GM21360 (cell line): ENCODE measurements at regions not wholly inside any gene's neighbourhood (a gene's known extent, or its start where the extent isn't known, plus 50 kb on each side); places are given as distances from the start of the nearest gene placed in this dataset.
"Not testable (repeated sequence)": the region's sequence is repeated elsewhere in the genome, so short reads cannot be mapped to it uniquely, and the experiment has no call there.

Source experiments
- ATAC-seq: cut with Tn5 transposase; IDR thresholded peaks from one replicate; pipeline ENCODE4 v1.9.1; 2021; ENCODE audit warnings: mild to moderate bottlenecking, moderate library complexity; ENCODE audit not compliant: unreplicated experiment

GRCh38 chr9:109972026-109972882, 192.3 kb downstream of the PALM2AKAP2 start:
- ATAC-seq: peak; percentile 35

- ATAC-seq: no peak
Measured at GRCh38 chr9:109973336-109973735, 193.3 kb downstream of the PALM2AKAP2 start.

- ATAC-seq: peak; percentile 67
Measured at GRCh38 chr9:109974143-109974917, 194.3 kb downstream of the PALM2AKAP2 start.

DNA sequence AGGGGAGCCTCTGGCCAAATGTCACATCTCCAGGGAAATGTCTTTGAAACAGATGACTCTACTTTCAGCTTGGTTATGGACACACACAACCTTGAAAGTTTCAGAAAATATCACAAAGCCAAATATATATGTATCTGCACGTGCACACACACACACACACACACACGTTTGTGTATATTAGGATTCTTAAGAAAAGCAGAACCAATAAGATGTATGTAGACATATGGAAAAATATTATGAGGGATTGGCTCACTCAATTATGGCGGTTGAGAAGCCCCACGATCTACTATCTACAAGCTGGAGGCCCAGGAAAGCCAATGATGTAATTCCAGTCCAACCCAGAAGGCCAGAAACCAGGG, 194.9 kb downstream of the PALM2AKAP2 start:
- peak; percentile 4 for ATAC-seq

GRCh38 chr9:109975574-109976295, 195.7 kb downstream of the PALM2AKAP2 start:
- ATAC-seq: no peak

- ATAC-seq: no peak
Measured at GRCh38 chr9:109976303-109976702, 196.3 kb downstream of the PALM2AKAP2 start.

DNA sequence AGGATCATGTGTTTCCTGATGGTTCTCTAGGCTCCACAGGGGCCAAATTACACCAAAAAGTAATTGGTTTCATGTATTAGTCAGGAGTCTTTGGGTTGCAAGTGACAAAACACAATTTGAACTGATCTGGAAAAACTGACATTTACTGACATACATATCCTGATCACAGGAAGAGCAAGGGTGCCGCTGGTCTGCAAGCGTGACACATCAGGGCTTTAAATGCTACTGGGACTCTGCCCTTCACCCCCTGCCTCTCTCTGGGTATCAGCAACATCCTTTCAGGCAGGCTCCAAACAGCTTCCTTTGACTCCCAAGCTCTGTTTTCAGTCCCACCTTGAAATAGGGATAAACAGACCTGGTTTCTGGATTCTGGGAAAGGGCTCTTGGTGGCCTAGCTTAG, 197.5 kb downstream of the PALM2AKAP2 start:
- ATAC-seq: no peak

DNA sequence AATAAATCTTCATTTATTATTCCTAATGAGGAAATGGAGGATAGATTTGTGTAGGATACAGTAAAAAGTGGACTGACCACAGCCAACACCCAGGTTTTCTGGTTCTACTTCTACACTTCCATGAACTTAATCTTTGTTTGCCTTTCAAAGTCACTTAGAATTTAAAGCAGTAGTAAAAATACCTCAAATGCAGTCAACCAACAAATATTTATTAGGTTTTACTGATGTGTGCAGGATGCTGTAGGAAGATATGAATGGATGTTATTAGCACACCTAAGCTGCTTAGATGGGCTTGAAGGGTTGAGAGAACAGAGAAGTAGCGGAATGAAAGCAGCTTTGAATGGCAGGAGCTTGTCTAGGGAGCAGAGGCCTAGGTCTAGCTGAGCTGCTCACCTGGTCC, 201.1 kb downstream of the PALM2AKAP2 start:
- no peak for ATAC-seq

GRCh38 chr9:109986521-109986991, 206.6 kb downstream of the PALM2AKAP2 start:
- ATAC-seq: no peak

- no peak for ATAC-seq
Measured at GRCh38 chr9:109989296-109989695, 209.3 kb downstream of the PALM2AKAP2 start.

GRCh38 chr9:109990541-109990940, 210.5 kb downstream of the PALM2AKAP2 start:
- no peak for ATAC-seq

GRCh38 chr9:109992293-109992692, 212.3 kb downstream of the PALM2AKAP2 start:
- no peak for ATAC-seq

GRCh38 chr9:109993250-109993978, 213.4 kb downstream of the PALM2AKAP2 start:
- ATAC-seq: no peak

DNA sequence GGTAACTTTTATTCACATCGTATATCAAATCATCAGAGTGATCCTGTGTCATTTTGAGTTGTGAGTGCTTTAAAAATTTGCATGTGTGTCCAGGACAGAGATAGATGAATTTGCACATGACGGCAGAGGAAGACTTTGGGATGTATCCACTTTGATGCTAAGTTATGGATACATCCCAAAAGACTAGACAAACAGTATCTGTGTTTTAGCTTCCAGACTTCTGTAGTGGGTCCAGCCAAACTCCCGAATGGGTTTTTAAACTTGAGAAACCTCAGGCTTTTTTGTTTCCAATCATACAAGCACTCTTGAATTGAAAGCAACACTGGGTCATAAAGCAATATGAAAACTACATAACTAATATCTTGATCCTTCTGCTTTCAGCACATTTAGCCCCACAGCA, 213.8 kb downstream of the C9orf152 start:
- no peak for ATAC-seq

GRCh38 chr9:109996936-109997580, 210.9 kb downstream of the C9orf152 start:
- ATAC-seq: no peak

DNA sequence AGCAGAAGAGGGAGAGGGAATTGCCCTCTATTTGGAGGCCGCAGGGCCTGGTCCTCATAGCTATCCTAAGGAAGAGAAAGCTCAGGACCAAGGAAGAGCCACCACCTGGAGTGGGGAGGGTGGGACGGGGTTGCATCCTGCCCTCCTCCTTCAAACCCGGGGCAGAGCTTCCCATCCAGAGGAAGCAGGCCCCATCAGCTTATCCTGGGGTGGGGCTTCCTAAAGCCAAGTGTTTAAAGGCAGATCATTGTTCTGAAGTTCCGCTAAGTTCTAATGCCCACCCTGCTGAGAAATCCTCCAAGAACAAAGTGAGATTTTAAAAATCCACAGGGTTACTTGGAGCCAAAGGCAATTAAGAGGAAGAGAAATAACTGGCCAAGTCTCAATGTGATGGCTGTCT, 210.3 kb downstream of the C9orf152 start:
- ATAC-seq: no peak

DNA sequence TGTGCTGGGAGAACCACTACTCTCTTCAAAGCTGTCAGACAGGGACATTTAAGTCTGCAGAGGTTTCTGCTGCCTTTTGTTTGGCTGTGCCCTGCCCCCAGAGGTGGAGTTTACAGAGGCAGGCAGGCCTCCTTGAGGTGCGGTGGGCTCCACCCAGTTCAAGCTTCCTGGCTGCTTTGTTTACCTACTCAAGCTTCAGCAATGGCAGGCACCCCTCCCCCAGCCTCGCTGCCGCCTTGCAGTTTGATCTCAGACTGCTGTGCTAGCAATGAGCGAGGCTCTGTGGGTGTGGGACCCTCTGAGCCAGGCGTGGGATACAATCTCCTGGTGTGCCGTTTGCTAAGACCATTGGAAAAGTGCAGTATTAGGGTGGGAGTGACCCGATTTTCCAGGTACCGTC, 202.4 kb downstream of the C9orf152 start:
- not testable (repeated sequence) for ATAC-seq

DNA sequence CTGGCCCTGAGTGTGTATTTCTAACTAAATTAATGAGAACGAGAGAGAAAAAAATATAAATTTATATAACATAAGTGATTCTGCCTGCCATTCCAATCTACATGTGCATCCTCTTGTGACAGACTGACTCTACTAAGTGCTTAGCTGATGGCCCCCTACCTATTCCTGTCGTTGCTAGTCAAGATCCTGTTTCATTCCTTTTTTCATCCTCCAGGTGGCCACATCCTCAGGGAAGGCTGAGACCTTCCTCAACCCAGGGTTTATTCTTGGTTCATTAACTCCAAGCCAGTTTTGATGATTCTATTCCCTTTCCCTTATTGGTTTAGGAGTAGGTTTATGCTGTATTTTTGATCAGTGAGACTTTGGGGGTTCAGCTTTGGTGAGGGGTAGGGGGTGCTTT, 201.3 kb downstream of the C9orf152 start:
- ATAC-seq: no peak

- ATAC-seq: peak; percentile 81
Measured at GRCh38 chr9:110007477-110008270, 200.3 kb downstream of the C9orf152 start.
